A673 (cell line): ENCODE measurements at regions not wholly inside any gene's neighbourhood (a gene's known extent, or its start where the extent isn't known, plus 50 kb on each side); places are given as distances from the start of the nearest gene placed in this dataset.

Experiments used
- CTCF ChIP-seq: fragments of 300-800, 200-600 bp; sonication (generic); conservative IDR thresholded peaks from 2 replicates; pipeline ENCODE4 v1.5.1; 2017; ENCODE audit warnings: low read depth, mild to moderate bottlenecking, antibody characterized with exemption, low read length, moderate library complexity, mixed read lengths
- EZH2 ChIP-seq: fragments of 200-600 bp; sonication (generic); IDR thresholded peaks from 2 replicates; pipeline ENCODE4 v1.6.1; 2017; ENCODE audit warnings: borderline replicate concordance, low read depth, mild to moderate bottlenecking, mixed read lengths, antibody characterized with exemption, low read length; ENCODE audit not compliant: poor library complexity, severe bottlenecking

- no peak for TF ChIP-seq CTCF
- no peak for TF ChIP-seq EZH2
Observed at GRCh38 chr3:159783780-159784742, 204.6 kb upstream of the IL12A start.
